ENCODE measurements at regions not wholly inside any gene's neighbourhood (a gene's known extent, or its start where the extent isn't known, plus 50 kb on each side); places are given as distances from the start of the nearest gene placed in this dataset.

GRCh38 chr1:102715150-102715549 lies 393.2 kb downstream of the COL11A1 start:
- TF ChIP-seq CTCF (IDR thresholded peaks at IDR 0.05) (no peak), POLR2AphosphoS5 (IDR thresholded peaks at IDR 0.05) (no peak), POLR2A (IDR thresholded peaks at IDR 0.05) (no peak)
